ENCODE measurements at regions not wholly inside any gene's neighbourhood (a gene's known extent, or its start where the extent isn't known, plus 50 kb on each side); places are given as distances from the start of the nearest gene placed in this dataset.

DNA sequence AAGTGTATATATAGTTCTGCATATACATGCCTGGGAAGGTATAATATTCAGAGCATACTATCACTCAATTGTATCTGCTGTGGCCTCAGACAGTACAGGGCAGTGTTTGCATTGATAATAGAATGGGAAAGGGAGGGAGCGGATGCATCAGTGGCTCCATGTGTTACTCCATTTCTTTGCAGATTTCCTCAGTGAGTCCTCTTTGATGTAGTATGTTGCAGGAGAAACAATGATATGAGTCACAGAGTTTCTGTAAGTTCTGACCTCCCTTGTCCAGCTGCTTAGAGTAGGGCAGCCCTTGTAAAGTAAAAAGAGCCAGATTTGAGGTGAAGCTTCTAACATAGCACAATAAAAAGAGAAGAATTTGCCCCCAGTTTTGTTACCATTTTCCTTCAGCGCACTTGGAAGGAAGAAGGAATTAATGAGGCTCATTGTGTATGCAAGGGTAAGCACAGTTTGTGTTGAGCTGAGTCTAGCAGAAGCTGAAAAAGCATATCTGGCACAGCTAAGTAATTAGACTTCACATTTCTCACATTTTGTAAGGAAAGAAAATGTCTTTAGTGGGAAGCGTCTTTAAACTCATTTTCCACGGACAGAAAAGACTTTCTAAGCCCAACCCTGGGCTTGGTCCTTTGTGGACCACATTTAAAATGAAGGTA, 555.8 kb upstream of the IL12A start:
- Mint-ChIP-seq H3K9me3 (ENCODE audit: unreplicated experiment) (no peaks in the 10 kb centered on the region), H3K27ac (ENCODE audit: unreplicated experiment) (no peak overlapping the region), H3K4me3 (ENCODE audit: unreplicated experiment) (no peak overlapping the region), H3K27me3 (ENCODE audit: insufficient read depth, unreplicated experiment) (peaks cover 2% of the 10 kb centered on the region), H3K4me1 (ENCODE audit: low read depth, unreplicated experiment) (no peaks in the 10 kb centered on the region), H3K36me3 (ENCODE audit: insufficient read depth, unreplicated experiment) (no peaks in the 10 kb centered on the region)
- Histone ChIP-seq H3K9me3 (no peaks in the 10 kb centered on the region), H3K36me3 (ENCODE audit: control insufficient read depth, insufficient read depth, low read length) (no peaks in the 10 kb centered on the region), H3K4me1 (no peaks in the 10 kb centered on the region), H3K4me3 (ENCODE audit: low read depth, low read length) (no peak overlapping the region), H3K27me3 (replicated peaks; ENCODE audit: control insufficient read depth, insufficient read depth, low read length) (no peaks in the 10 kb centered on the region)
- TF ChIP-seq, protein P1, sequence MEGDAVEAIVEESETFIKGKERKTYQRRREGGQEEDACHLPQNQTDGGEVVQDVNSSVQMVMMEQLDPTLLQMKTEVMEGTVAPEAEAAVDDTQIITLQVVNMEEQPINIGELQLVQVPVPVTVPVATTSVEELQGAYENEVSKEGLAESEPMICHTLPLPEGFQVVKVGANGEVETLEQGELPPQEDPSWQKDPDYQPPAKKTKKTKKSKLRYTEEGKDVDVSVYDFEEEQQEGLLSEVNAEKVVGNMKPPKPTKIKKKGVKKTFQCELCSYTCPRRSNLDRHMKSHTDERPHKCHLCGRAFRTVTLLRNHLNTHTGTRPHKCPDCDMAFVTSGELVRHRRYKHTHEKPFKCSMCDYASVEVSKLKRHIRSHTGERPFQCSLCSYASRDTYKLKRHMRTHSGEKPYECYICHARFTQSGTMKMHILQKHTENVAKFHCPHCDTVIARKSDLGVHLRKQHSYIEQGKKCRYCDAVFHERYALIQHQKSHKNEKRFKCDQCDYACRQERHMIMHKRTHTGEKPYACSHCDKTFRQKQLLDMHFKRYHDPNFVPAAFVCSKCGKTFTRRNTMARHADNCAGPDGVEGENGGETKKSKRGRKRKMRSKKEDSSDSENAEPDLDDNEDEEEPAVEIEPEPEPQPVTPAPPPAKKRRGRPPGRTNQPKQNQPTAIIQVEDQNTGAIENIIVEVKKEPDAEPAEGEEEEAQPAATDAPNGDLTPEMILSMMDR (IDR thresholded peaks at IDR 0.05; ENCODE audit: insufficient read depth in 1 of 2, low read depth in 1 of 2, low read length in 1 of 2, severe bottlenecking in 1 of 2, unreplicated experiment in 1 of 2): no peak
- intact Hi-C loops (cut with micrococcal nuclease; ENCODE audit: unreplicated experiment): no loop called here
- ChIA-PET POLR2A (no interaction called here), CTCF (no interaction called here)
- DNase-seq: no peak
- BruUV-seq (replicated peaks): no TSS peak

DNA sequence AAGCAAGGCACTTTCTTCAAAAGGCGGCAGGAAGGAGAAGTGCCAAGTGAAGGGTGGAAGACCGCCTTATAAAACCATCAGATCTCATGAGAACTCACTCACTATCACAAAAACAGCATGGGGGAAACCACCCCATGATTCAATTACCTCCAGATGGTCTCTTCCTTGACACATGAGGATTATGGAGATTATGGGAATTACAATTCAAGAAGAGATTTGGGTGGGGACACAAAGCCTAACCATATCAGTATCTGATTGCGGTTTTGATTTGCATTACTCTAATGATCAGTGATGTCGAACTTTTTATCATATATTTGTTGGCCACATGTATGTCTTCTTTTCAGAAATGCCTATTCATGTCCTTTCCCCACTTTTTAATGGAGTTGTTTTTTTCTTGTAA, 549.3 kb upstream of the IL12A start:
- BruUV-seq (replicated peaks): no TSS peak
- H3K4me3 ChIP-seq (ENCODE audit: low read depth, low read length): no peak overlapping the region
- Mint-ChIP-seq H3K27ac (ENCODE audit: unreplicated experiment) (no peak overlapping the region), H3K4me3 (ENCODE audit: unreplicated experiment) (no peak overlapping the region), H3K4me1 (ENCODE audit: low read depth, unreplicated experiment) (no peaks in the 10 kb centered on the region), H3K9me3 (ENCODE audit: unreplicated experiment) (no peaks in the 10 kb centered on the region), H3K36me3 (ENCODE audit: insufficient read depth, unreplicated experiment) (no peaks in the 10 kb centered on the region), H3K27me3 (ENCODE audit: insufficient read depth, unreplicated experiment) (peaks cover 4% of the 10 kb centered on the region)
- no peaks in the 10 kb centered on the region for H3K36me3 ChIP-seq (ENCODE audit: control insufficient read depth, insufficient read depth, low read length)
- DNase-seq: no peak
- TF ChIP-seq, protein P1 (IDR thresholded peaks at IDR 0.05; ENCODE audit: insufficient read depth in 1 of 2, low read depth in 1 of 2, low read length in 1 of 2, severe bottlenecking in 1 of 2, unreplicated experiment in 1 of 2): no peak
- H3K4me1 ChIP-seq: no peaks in the 10 kb centered on the region
- H3K27me3 ChIP-seq (replicated peaks; ENCODE audit: control insufficient read depth, insufficient read depth, low read length): no peaks in the 10 kb centered on the region
- intact Hi-C loops (cut with micrococcal nuclease; ENCODE audit: unreplicated experiment): no loop called here
- CTCF ChIA-PET: no interaction called here
- POLR2A ChIA-PET: no interaction called here
- no peaks in the 10 kb centered on the region for H3K9me3 ChIP-seq

DNA sequence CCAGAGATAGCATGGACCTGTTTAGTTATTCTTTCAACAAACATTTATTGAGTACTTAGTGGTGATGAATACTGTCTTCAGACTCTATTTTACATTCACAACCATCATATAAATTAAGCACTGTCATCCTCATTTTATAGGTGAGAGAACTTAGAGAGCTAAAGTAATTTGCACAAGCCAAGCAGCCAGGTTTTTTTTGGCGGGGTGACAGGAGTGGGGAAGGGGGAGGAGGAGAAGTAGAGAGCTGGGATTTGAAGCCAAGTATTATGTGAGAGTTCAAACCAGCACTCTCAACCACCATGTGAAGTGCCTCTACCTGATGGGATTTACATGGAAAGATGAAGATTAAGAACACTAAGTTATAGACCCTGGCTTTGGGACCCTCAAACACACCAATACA, 547.4 kb upstream of the IL12A start:
- no peaks in the 10 kb centered on the region for H3K27me3 ChIP-seq (replicated peaks; ENCODE audit: control insufficient read depth, insufficient read depth, low read length)
- Mint-ChIP-seq H3K27ac (ENCODE audit: unreplicated experiment) (no peak overlapping the region), H3K4me1 (ENCODE audit: low read depth, unreplicated experiment) (no peaks in the 10 kb centered on the region), H3K27me3 (ENCODE audit: insufficient read depth, unreplicated experiment) (peaks cover 4% of the 10 kb centered on the region), H3K36me3 (ENCODE audit: insufficient read depth, unreplicated experiment) (no peaks in the 10 kb centered on the region), H3K9me3 (ENCODE audit: unreplicated experiment) (no peaks in the 10 kb centered on the region), H3K4me3 (ENCODE audit: unreplicated experiment) (no peak overlapping the region)
- no peak for DNase-seq
- no peaks in the 10 kb centered on the region for H3K9me3 ChIP-seq
- no peaks in the 10 kb centered on the region for H3K4me1 ChIP-seq
- intact Hi-C loops (cut with micrococcal nuclease; ENCODE audit: unreplicated experiment): no loop called here
- CTCF ChIA-PET: no interaction called here
- no peaks in the 10 kb centered on the region for H3K36me3 ChIP-seq (ENCODE audit: control insufficient read depth, insufficient read depth, low read length)
- H3K4me3 ChIP-seq (ENCODE audit: low read depth, low read length): no peak overlapping the region
- POLR2A ChIA-PET: no interaction called here
- BruUV-seq (replicated peaks): no TSS peak
- TF ChIP-seq, protein P1 (IDR thresholded peaks at IDR 0.05; ENCODE audit: insufficient read depth in 1 of 2, low read depth in 1 of 2, low read length in 1 of 2, severe bottlenecking in 1 of 2, unreplicated experiment in 1 of 2): no peak
